ENCODE measurements at regions not wholly inside any gene's neighbourhood (a gene's known extent, or its start where the extent isn't known, plus 50 kb on each side); places are given as distances from the start of the nearest gene placed in this dataset.

DNA sequence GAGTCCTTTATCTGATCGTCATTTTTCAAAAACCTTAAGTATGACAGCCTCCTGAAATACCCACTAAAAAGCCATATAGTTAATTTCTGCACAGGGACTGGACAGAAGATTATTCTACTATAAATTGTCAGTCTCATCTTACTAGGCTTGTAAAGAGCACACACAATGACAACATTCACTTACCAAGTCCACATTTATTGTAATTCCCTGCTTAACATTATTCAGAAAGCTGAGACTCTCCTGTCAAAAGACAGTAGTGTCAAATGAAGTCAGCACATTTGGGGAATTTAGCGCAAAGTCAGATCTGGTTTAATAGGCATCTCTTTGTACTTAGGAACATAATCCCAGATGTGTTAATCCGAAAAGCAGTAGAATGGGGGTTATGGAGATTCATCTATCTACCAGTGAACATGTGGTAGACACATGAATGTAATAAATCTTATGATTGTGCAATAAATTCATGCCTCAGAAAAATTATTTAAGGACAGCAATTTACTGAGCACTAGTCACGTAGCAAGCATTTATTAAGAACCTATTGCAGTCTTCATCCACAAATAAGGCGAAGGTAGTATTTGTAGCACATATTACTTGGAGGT is 224.6 kb upstream of the GPC6 start:
- Histone ChIP-seq H3K4me3 (ENCODE audit: low read length) (no peak overlapping the region), H3K36me3 (ENCODE audit: control insufficient read depth, low read length) (no peaks in the 10 kb centered on the region), H3K4me1 (ENCODE audit: control insufficient read depth, low read length) (no peaks in the 10 kb centered on the region), H3K4me2 (ENCODE audit: low read length) (no peak overlapping the region), H3K27ac (ENCODE audit: low read depth, low read length) (no peak overlapping the region), H3F3A (ENCODE audit: control insufficient read depth, insufficient read depth) (no peaks in the 10 kb centered on the region), H4K20me1 (ENCODE audit: control insufficient read depth, insufficient read depth, low read depth, low read length) (no peaks in the 10 kb centered on the region), H3K9me2 (replicated peaks; ENCODE audit: control insufficient read depth, low read length) (no peaks in the 10 kb centered on the region), H3K9me3 (ENCODE audit: control insufficient read depth, insufficient read depth, low read length) (no peaks in the 10 kb centered on the region), H3K79me2 (ENCODE audit: control insufficient read depth, low read length) (no peaks in the 10 kb centered on the region), H3K27me3 (ENCODE audit: control insufficient read depth, low read length) (no peaks in the 10 kb centered on the region)
- TF ChIP-seq, protein P1, sequence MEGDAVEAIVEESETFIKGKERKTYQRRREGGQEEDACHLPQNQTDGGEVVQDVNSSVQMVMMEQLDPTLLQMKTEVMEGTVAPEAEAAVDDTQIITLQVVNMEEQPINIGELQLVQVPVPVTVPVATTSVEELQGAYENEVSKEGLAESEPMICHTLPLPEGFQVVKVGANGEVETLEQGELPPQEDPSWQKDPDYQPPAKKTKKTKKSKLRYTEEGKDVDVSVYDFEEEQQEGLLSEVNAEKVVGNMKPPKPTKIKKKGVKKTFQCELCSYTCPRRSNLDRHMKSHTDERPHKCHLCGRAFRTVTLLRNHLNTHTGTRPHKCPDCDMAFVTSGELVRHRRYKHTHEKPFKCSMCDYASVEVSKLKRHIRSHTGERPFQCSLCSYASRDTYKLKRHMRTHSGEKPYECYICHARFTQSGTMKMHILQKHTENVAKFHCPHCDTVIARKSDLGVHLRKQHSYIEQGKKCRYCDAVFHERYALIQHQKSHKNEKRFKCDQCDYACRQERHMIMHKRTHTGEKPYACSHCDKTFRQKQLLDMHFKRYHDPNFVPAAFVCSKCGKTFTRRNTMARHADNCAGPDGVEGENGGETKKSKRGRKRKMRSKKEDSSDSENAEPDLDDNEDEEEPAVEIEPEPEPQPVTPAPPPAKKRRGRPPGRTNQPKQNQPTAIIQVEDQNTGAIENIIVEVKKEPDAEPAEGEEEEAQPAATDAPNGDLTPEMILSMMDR (IDR thresholded peaks at IDR 0.05; ENCODE audit: low read depth, low read length, poor library complexity, severe bottlenecking), result no peak
- no peak for TF ChIP-seq EZH2phosphoT487 (IDR thresholded peaks at IDR 0.05; ENCODE audit: borderline replicate concordance, low read length)

DNA sequence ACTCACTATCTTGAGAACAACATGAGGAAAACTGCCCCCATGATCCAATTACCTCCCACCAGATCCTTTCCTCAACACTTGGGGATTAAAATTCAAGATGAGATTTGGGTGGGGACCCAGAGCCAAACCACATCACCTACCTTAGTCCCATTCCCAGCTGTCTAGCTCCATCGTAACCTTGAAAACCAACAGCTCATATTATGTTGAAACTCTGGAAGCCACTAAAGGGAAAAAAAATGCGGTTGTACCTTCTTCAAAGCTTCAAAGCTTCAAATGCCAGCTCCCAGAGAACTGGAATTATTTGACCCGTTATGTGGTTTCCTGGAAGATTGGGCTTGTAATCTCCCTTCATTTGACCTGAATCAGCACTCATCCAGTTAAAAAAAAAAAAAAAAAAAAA is 223.1 kb upstream of the GPC6 start:
- no peaks in the 10 kb centered on the region for H3K27me3 ChIP-seq (ENCODE audit: control insufficient read depth, low read length)
- no peaks in the 10 kb centered on the region for H3F3A ChIP-seq (ENCODE audit: control insufficient read depth, insufficient read depth)
- no peaks in the 10 kb centered on the region for H3K9me3 ChIP-seq (ENCODE audit: control insufficient read depth, insufficient read depth, low read length)
- H3K27ac ChIP-seq (ENCODE audit: low read depth, low read length), result no peak overlapping the region
- H3K36me3 ChIP-seq (ENCODE audit: control insufficient read depth, low read length), result no peaks in the 10 kb centered on the region
- H3K4me3 ChIP-seq (ENCODE audit: low read length), result no peak overlapping the region
- no peaks in the 10 kb centered on the region for H3K79me2 ChIP-seq (ENCODE audit: control insufficient read depth, low read length)
- no peaks in the 10 kb centered on the region for H3K9me2 ChIP-seq (replicated peaks; ENCODE audit: control insufficient read depth, low read length)
- TF ChIP-seq, protein P1 (IDR thresholded peaks at IDR 0.05; ENCODE audit: low read depth, low read length, poor library complexity, severe bottlenecking), result no peak
- TF ChIP-seq EZH2phosphoT487 (IDR thresholded peaks at IDR 0.05; ENCODE audit: borderline replicate concordance, low read length), result no peak
- H3K4me2 ChIP-seq (ENCODE audit: low read length), result no peak overlapping the region
- H4K20me1 ChIP-seq (ENCODE audit: control insufficient read depth, insufficient read depth, low read depth, low read length), result no peaks in the 10 kb centered on the region
- no peaks in the 10 kb centered on the region for H3K4me1 ChIP-seq (ENCODE audit: control insufficient read depth, low read length)

DNA sequence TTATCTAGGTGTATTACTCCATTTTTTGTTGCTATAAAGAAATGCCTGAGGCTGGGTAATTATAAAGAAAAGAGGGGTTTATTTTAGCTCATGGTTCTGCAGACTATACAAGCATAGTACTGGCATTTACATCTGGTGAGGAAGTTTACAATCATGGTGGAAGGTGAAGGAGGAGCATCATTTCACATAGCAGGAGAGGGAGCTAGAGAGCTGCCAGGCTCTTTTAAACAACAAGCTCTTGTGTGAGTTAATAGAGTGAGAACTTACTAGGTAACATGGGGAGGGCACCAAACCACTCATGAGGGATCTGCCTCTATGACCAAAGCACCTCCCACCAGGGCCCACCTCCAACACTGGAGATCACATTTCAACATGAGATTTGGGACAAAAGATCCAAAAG is 221.7 kb upstream of the GPC6 start:
- H3K79me2 ChIP-seq (ENCODE audit: control insufficient read depth, low read length), result no peaks in the 10 kb centered on the region
- no peaks in the 10 kb centered on the region for H3K27me3 ChIP-seq (ENCODE audit: control insufficient read depth, low read length)
- H3F3A ChIP-seq (ENCODE audit: control insufficient read depth, insufficient read depth), result no peaks in the 10 kb centered on the region
- no peaks in the 10 kb centered on the region for H3K9me2 ChIP-seq (replicated peaks; ENCODE audit: control insufficient read depth, low read length)
- H4K20me1 ChIP-seq (ENCODE audit: control insufficient read depth, insufficient read depth, low read depth, low read length), result no peaks in the 10 kb centered on the region
- TF ChIP-seq, protein P1 (IDR thresholded peaks at IDR 0.05; ENCODE audit: low read depth, low read length, poor library complexity, severe bottlenecking), result no peak
- TF ChIP-seq EZH2phosphoT487 (IDR thresholded peaks at IDR 0.05; ENCODE audit: borderline replicate concordance, low read length), result no peak
- H3K36me3 ChIP-seq (ENCODE audit: control insufficient read depth, low read length), result no peaks in the 10 kb centered on the region
- no peak overlapping the region for H3K4me3 ChIP-seq (ENCODE audit: low read length)
- H3K9me3 ChIP-seq (ENCODE audit: control insufficient read depth, insufficient read depth, low read length), result no peaks in the 10 kb centered on the region
- H3K27ac ChIP-seq (ENCODE audit: low read depth, low read length), result no peak overlapping the region
- H3K4me2 ChIP-seq (ENCODE audit: low read length), result no peak overlapping the region
- H3K4me1 ChIP-seq (ENCODE audit: control insufficient read depth, low read length), result no peaks in the 10 kb centered on the region
